NCI-H2196 treated with DMSO at 0.1 percent for 48 hours (cell line): ENCODE measurements at regions not wholly inside any gene's neighbourhood (a gene's known extent, or its start where the extent isn't known, plus 50 kb on each side); places are given as distances from the start of the nearest gene placed in this dataset.
"Not testable (repeated sequence)": the region's sequence is repeated elsewhere in the genome, so short reads cannot be mapped to it uniquely, and the experiment has no call there.

Source experiments
- DNase-seq: peaks from one replicate; lab custom pipeline; 2025; ENCODE audit not compliant: unreplicated experiment; lab: John Stamatoyannopoulos, UW

DNA sequence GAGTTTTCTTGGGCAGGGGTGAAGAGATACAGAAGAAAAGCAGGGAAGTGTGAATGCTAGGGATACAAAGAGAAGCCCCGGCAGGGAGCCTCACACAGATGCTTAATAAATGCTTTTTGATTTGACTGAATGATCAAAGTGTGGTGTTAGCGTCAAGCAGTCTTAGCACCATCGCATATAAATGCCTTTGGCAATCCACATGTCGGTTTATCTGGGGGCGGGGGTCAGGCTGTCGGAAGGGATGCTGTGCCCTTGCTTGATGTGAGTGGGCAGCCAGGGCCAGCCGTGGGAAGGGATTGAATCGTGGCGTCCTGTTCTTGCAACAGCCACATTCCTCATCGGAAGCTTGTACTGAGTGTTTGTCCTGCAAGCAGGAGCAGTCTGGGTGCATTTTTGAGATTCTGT lies 173.1 kb downstream of the LACC1 start:
- no peak for DNase-seq

DNA sequence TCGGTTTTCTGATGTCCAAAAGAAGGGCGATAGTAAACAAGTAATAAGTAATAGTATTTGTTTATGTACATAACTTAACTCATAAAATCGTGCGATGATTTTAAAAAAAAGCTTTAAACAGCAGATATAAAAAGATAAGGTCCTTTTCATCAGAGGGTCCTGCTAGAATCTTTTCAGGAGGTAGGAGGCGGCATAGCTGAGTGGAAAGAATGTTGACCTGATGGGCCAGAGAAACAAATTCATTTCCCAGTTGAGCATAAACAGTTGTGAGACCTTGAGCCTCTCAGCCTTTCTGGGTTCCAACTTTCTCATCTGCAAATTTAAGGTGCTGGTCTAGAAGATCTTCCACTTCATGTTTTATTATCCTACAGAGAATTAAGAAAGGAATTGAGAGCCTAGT lies 173.5 kb downstream of the LACC1 start:
- no peak for DNase-seq

DNA sequence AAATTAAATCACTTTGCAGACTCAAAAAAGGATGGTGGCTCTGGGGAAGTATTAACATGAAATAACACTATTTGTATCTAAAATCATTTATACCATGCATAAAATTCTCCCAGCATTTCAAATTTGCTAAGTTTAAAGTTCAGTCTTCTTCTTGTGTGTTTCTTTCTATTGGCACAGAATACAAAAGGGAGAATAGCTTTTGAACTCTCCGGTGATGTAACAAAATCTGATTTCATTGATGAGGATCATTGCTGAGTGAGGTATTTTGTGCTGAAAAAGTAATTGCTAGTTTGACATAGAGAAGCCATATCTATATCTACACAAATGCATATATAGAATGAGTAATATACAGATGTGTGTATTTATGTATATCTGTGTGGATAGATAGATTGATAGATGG lies 174.8 kb downstream of the LACC1 start:
- no peak for DNase-seq

DNA sequence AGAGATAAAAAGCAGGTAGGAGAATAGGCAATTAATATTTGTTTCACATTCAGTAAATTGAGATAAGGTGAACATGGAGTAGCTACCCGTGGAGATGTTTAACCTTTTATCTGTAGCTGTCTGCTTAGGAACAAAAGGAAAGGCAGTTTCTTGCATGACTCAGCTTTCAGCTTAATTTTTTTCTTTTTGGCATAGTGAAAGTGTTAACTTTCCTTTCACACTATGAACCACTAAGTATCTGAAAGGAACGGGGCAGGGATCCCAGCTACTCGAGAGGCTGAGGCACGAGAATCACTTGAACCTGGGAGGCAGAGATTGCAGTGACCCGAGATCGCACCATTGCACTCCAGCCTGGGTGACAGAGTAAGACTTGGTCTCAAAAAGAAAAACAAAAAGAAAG lies 176.0 kb downstream of the LACC1 start:
- not testable (repeated sequence) for DNase-seq

DNA sequence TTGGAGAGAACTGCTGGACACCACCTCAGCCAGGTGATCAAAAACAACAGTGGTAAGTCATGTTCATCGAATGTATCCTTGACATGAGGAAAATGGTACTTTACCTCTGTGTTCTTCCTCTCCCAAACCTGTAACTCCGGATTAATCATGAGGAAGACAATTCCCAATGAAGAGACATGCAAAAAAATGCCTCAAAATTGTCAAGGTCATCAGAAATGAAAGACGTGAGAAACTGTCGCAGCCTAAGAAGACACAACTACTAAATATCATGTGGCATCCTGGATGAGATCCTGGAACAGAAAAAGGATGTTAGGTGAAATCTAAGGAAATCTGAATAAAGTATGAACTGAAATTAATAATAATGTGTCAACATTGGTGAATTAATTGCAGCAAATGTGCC lies 178.4 kb downstream of the LACC1 start:
- DNase-seq: no peak

DNA sequence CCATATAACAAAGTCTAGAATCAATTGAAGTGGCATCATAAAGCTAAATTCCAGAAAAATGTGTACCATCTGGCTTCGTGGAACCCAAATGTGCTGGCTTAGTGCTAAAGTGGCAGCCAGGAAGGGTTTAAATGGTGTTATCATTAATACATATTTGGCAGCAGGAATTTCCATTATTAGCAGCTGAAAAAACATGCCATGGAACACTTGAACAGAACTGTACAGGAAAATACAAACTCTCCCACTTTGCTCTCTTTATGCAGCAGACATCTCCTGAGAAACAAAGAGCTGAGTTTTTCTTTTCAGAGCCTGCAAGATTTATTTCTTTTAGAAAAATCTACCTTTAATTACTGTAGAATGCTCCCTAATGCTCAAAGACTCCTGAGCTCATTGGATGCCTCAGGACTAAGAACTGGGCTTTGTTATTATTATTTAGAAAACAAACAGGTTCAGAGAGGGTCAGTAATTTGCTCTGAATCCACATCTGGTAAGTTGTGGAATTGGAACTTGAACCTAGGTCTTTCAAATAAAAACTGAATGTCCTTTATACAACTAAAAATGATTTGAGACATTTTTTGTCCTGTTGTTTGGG lies 179.0 kb downstream of the LACC1 start:
- no peak for DNase-seq

DNA sequence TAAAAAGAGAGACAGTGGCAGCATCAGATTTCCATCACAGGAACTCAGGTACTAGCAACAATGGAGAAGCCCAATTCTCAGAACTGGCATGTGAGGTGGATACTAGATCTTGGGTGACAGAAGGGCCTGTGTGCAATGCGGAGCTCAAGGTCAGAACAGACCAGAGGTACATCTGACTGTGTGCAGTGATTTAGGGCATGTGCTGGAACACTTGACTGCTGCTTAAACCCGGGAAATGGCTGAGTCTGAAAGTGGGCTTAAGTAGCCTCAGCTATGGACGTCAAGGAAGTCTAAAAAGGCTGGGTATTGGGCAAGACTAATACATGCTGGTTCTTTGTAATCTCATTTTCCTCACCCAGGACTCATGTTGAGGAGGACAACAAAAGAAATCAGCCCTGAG lies 182.2 kb downstream of the LACC1 start:
- no peak for DNase-seq

DNA sequence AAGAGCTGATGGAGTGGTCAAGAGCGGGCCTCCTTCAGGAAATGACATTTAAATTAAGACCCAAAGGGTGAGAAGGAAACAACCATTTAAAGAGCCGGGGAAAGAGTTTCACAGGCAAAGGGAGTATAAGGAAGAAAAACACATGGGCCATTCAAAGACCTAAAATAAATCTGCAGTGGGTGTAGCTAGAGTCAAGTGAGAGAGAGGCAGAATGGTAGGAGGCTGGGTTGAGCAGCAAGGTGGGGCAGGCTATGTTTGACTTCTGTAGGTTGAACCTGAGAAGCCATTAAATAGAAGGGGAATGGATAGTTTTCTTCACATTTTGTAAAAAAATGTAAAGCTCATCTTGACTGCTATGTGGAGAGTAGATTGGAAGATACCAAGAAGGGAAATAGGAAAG lies 183.8 kb downstream of the LACC1 start:
- DNase-seq: no peak

DNA sequence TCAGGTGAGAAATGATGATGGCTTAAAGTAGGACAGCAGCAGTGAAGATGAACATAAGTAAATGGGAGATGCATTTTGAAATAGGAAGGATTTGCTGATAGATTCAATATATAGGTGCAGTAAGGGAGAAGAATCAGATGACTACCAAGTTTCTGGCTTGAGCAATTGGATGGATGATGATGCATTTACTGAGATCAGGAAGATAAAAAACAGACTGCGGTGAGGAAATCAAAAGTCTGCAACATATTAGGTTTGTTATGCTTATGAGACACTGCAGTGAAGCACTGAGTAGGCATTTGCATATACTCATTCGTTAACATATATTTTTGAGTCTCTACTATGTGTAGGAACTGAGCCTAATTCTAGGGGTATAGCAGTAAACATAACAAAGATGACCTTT lies 184.2 kb downstream of the LACC1 start:
- no peak for DNase-seq

DNA sequence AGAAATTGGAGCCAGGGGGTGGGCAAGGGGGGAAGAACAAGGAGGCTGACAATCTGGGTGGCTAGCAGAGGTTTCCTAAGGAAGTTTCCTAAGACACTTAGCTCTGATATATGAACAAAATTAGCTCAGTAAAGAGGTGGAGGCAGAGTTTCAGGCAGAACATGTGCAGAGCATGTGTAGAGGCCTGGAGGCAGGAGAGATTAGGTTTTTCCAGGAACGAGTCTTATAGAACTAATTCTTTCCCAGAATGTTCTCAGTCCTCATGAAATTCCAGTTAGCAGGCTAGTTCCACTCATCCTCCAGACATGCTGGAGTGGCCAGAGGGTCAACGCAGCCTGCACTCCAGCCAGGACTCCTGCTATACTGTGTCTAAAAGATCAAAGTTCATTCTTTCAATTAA lies 184.7 kb downstream of the LACC1 start:
- no peak for DNase-seq

DNA sequence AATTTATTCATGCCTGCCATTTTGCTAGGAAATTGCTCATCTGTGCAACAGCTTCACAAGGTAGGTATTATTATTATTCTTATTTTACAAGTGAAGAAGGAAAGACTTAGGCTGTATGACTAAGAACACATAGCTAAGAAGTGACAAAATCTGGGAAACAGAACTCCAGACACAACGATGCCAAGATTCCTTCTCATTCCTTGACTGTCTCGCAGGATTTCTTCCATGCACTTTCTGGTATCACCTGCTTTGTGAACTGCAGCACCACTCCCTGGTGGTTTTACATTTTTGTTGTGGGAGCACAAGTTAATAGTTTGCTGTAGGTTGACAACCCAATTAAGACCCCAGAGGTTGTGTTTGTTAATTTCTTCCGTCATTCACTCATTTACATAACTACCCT lies 188.5 kb downstream of the LACC1 start:
- no peak for DNase-seq

DNA sequence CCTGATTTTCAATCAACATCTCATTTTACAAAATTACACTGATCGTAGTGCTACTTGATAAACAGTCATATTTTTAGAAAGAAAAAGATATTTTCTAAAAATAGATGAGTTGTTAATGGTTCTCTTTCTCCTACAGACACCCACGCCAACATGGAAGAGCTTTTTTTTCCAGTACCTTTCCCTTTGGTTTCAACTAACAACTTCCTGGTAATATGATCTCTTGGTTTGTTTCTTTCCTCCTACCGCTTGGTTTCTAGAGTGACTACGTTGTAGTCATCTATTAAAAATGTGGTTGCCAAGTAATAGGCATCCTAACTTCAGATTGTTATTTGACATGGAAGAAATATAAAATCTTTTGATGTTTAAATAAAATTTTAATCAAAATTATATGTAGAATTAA lies 189.0 kb downstream of the LACC1 start:
- no peak for DNase-seq

DNA sequence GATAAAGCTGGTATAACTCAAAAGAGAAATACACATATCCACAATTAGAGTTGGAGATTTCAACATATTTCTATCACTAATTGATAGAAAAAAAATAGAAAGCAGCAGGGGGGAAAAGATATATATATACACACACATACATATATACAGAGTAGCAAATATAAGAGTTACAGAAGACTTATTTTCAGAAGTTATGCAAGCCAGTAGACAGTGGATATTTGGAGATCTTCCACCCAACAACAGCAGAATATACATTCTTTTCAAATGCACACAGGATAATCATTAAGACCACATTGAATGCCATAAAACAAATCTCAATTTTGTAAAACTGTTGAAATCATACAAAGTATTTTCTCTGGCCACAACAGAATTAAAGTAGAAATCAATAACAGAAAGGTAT lies 192.8 kb downstream of the LACC1 start:
- DNase-seq: no peak

DNA sequence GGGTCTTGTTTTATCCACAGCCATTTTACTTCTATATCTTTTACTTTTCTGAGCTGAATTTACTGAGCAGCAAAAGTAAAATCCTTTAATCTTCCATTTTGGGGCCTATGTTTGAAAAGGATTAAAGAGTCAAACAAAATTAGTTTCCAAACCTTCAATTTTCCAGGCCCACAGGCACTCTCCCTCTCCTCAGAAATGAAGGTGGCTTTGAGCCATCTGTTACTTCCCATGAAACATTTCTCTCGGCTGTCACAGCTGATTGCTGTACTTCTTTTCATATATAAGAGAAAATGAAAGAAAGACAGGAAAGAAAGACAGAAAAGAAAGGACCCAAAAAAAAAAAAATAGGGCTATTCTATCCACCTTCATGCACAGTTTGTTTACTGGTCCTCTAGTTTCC lies 194.9 kb downstream of the LACC1 start:
- DNase-seq: no peak

DNA sequence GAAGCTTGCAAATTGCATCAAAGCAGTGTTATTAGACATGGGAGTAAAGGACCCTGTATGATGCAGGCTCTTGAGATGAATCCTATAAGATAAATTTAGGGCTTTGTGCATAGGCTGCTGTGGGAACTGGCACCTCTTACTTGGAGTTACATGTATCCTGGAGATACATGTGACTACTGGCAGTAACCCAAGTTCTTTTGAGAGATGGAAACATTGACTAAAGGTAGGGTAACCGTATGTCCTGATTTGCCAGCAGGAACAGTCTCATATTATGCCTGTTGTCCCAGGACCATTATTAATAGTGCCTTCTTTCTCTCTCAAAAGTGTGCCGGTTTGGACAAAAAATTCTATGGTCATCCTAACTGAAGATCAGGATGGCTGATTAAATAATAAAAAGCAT lies 195.4 kb downstream of the LACC1 start:
- no peak for DNase-seq

DNA sequence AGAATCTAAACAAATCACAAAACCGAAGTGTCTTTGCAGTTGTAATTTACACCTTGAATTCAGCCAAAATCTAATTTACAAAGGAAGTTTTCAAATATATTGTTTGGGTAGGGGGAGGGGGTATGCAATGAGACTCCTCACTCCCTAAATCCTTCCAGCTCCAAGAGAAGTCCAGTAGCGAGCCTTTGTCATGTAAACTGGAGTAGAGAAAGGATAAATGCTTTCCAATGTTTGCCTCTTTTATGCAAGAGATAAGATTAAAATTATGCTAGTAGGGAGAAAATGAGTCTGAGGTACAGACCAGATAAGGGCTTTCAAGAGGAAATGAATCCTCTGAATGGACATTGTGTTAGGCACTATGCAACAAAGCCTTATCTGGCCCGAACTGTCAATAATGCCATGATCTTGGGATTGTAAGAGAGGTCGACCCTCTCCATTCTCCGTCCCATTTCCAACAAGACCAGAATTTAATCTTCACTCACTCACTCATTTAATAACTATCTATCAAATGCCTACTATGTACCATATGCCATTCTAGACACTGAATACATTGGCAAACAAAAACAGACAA lies 199.2 kb downstream of the LACC1 start:
- no peak for DNase-seq

DNA sequence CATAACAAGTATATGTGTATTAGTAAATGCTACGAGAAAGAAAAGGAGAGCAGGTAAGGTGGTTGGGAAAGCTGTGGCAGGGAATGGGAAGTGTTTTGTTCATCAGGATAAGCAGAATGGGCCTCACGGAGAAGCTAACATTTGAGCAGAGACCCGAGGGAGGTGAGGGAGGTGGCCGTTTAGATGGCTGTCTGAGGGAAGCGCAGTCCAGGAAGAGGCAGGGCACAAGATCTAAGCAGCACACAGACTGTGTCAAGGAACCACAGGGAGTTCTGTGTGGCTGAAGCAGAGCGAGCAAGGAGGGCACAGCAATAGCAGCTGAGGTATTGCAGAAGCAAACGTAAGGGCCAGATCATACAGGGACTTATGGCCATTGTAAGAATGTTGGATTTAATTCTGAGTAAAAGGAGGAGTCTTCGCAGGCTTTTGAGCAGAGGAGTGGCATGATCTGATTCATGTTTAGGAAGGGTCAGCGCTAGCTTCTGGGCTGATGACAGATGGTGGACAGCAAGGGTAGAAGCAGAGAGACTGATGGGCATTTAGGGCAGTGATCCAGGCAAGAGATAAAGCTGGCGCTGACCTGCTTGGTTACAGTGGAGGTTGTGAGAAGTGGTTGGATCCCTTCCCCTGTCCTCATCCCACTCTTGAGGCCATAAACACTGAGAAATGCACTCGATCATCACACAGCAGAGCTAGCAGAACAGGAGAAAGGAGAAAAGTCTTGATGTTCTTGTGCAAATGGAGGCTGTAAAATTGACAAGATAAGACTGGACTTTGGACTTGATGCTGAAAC lies 199.9 kb downstream of the LACC1 start:
- DNase-seq: no peak

DNA sequence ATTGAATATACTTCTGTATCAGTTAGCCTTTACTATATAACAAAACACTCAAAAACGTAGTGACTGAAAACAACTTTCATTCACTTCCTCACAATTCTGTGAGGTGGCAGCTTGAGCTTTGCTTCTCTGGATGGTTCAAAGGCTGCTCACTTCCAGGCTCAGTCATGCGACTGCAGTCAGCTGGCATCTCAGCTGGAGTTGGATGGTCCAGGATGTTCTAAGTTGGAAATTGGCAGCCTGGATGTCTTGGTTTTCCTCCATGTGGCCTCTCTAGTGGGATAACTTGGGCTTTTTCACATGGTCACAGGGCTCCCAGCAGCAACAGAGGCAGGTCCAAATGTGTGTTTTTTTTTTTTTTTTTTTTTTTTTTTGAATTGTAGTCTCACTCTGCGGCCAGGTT lies 204.4 kb downstream of the LACC1 start:
- DNase-seq: no peak

DNA sequence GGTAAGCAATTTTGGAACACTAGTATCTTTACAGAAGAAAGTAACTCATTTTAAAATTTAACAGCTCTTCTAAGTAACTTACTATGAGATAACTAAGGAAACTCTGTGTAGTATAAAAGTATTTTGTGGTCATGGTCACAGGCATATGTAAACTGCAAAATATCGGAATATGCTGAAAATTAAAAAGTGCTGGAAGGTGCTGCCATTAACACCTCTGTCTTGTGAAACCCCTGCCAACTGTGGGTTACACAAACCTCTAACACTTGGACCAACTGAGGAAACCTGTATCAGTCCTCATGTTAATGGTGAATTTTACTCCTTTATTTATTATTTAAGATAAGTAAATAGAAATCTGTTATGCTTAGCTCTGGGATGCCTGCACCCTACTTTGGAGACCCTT lies 206.7 kb downstream of the LACC1 start:
- DNase-seq: no peak

DNA sequence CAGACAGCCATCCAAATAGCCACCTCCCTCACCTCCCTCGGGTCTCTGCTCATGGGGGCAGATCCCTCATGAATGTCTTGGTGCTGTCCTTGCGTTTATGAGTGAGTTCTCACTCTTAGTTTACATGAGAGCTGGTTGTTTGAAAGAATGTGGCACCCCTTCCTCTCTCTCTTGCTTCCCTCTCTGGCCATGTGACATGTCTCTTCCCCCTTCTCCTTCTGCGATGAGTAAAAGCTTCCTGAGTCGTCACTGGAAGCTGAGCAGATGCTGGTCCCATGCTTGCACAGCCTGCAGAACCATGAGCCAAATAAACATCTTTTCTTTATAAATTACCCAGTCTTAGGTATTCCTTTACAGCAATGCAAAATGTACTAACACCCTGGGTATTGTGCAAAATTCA lies 208.7 kb downstream of the LACC1 start:
- no peak for DNase-seq

DNA sequence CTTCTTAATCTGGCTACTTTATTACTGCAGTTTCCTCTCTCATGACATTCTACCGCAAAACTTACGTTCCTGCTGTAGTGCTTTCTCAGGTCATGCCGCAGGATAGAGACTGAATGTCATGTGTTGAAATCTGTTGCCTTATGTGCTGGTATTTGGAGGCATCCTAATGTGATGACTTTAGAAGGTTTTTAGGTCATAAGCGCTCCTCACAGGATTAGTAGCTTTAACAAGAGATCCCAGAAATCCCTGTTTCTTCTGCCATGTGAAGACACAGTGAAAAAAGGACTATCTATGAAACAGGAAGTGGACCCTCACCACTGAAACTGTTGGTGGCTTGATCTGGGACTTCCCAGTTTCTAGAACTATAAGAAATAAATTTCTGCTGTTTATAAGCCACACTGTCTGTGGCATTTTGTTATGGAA lies 209.3 kb downstream of the LACC1 start:
- DNase-seq: no peak

DNA sequence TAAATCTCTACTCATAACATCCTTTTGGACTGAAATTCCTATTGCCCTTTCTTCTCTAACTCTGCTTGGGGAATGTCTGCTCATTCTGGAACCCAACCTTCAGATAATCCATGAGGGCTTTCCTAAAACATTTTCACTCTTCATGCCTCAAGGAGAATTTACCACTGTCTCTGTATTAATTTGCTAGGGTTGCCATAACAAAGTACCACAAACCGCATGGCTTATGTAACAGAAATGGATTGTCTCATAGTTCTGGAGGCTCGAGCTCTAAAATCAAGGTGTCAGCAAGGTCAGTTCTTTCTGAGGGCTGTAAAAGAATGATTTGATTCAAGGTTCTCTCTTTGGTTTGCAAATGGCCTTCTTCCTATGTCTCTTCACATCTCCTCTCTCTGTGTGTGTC lies 209.7 kb downstream of the LACC1 start:
- no peak for DNase-seq
